Esophagus squamous epithelium (tissue), 5 donors: ENCODE measurements at regions not wholly inside any gene's neighbourhood (a gene's known extent, or its start where the extent isn't known, plus 50 kb on each side); places are given as distances from the start of the nearest gene placed in this dataset.

Source experiments
- DNase-seq: peaks from one replicate; lab custom pipeline; 2025; lab: John Stamatoyannopoulos, UW
- H3K27ac ChIP-seq, 4 donors: fragments of 200-600 bp; sonication (generic); one replicate each; pipeline ENCODE4 v1.5.1; 2016 to 2019; ENCODE audit warnings: mild to moderate bottlenecking in 1 of 4
- H3K27me3 ChIP-seq, 4 donors: fragments of 200-600 bp; sonication (generic); 1 replicate in 3 of 4; 2 replicates in 1 of 4; pipeline versions ENCODE4 v1.5.1 to v1.6.0; 2017 to 2021; ENCODE audit warnings: antibody characterized with exemption in 1 of 4
- H3K36me3 ChIP-seq, 3 donors: fragments of 200-600 bp; sonication (generic); one replicate each; pipeline ENCODE4 v1.5.1; 2016 to 2019
- H3K4me1 ChIP-seq, 3 donors: fragments of 200-600 bp; sonication (generic); one replicate each; pipeline ENCODE4 v1.5.1; 2017 to 2019
- H3K4me3 ChIP-seq, 4 donors: fragments of 200-600 bp; sonication (generic); 1 replicate in 3 of 4; 2 replicates in 1 of 4; pipeline ENCODE4 v1.5.1; 2016 to 2019; ENCODE audit warnings: mild to moderate bottlenecking in 2 of 4, moderate library complexity in 1 of 4
- H3K9me3 ChIP-seq, 3 donors: fragments of 200-600 bp; sonication (generic); one replicate each; pipeline ENCODE4 v1.5.1; 2016 to 2019
- CTCF ChIP-seq, 6 experiments: fragments of 450-650 bp in 4 of 6; fragments of 200-600 bp in 2 of 6; sonication (generic) in 2 of 6; IDR thresholded peaks; one replicate each; pipeline ENCODE4 v1.5.1; 2016 to 2019; ENCODE audit warnings: antibody characterized with exemption in 6 of 6, mild to moderate bottlenecking in 4 of 6, moderate library complexity in 4 of 6
- POLR2A ChIP-seq, 4 donors: fragments of 450-650 bp; IDR thresholded peaks; one replicate each; pipeline ENCODE4 v1.6.1; 2017; ENCODE audit warnings: antibody characterized with exemption in 4 of 4, mild to moderate bottlenecking in 4 of 4, moderate library complexity in 3 of 4
- WGBS, 2 donors: methylation state at CpG; one replicate each; pipeline ENCODE4 v1.1.5; 2018; 5-methylcytosine and 5-hydroxymethylcytosine counted together
- intact Hi-C: fragments of 100-400 bp; cut with DNase I; formaldehyde crosslinking; loops from one replicate; pipeline ENCODE4 v1.15.0; 2022
- donor health status: DM: yes; HTN: yes; CAD: no.

GRCh38 chr5:53366245-53366644, 114.2 kb upstream of the FST start:
- intact Hi-C loops = no loop called here
- Histone ChIP-seq H3K27ac (no peak overlapping the region), H3K4me1 (peaks cover 0 to 20% (median 0%) of the 10 kb centered on the region in 3 donors), H3K36me3 (no peaks in the 10 kb centered on the region), H3K9me3 (no peaks in the 10 kb centered on the region), H3K4me3 (no peak overlapping the region), H3K27me3 (no peaks in the 10 kb centered on the region)
- no peak for TF ChIP-seq CTCF (IDR thresholded peaks at IDR 0.05)
- TF ChIP-seq POLR2A (IDR thresholded peaks at IDR 0.05) = no peak
- WGBS, 2 donors = 65 to 76% methylated on average over 5 of the region's 5 CpGs
- no peak for DNase-seq

- no peak overlapping the region for H3K27ac ChIP-seq
- H3K4me3 ChIP-seq = no peak overlapping the region
- H3K27me3 ChIP-seq = no peaks in the 10 kb centered on the region
- H3K9me3 ChIP-seq = no peaks in the 10 kb centered on the region
- WGBS, 2 donors = 78 to 86% methylated on average over 1 of the region's 1 CpG
- intact Hi-C loops = no loop called here
- peaks cover 0 to 10% (median 0%) of the 10 kb centered on the region in 3 donors for H3K4me1 ChIP-seq
- no peak for DNase-seq
- TF ChIP-seq CTCF (IDR thresholded peaks at IDR 0.05) (no peak), POLR2A (IDR thresholded peaks at IDR 0.05) (no peak)
- no peaks in the 10 kb centered on the region for H3K36me3 ChIP-seq
Measured at GRCh38 chr5:53367727-53368126, 112.7 kb upstream of the FST start.

- DNase-seq = no peak
- no peak overlapping the region for H3K4me3 ChIP-seq
- no peak for TF ChIP-seq POLR2A (IDR thresholded peaks at IDR 0.05)
- TF ChIP-seq CTCF (IDR thresholded peaks at IDR 0.05) = no peak
- H3K27me3 ChIP-seq = no peaks in the 10 kb centered on the region
- peaks cover 0 to 8% (median 0%) of the 10 kb centered on the region in 3 donors for H3K4me1 ChIP-seq
- intact Hi-C loops = no loop called here
- H3K36me3 ChIP-seq = no peaks in the 10 kb centered on the region
- H3K9me3 ChIP-seq = no peaks in the 10 kb centered on the region
- WGBS, 2 donors = 0 to 20% methylated on average over 1 of the region's 1 CpG
- H3K27ac ChIP-seq = no peak overlapping the region
Measured at GRCh38 chr5:53368516-53368915, 111.9 kb upstream of the FST start.

GRCh38 chr5:53368966-53369605, 111.3 kb upstream of the FST start:
- Histone ChIP-seq H3K36me3 (no peaks in the 10 kb centered on the region), H3K9me3 (no peaks in the 10 kb centered on the region), H3K27ac (no peak overlapping the region), H3K4me3 (no peak overlapping the region), H3K4me1 (peaks cover 0 to 8% (median 0%) of the 10 kb centered on the region in 3 donors), H3K27me3 (no peaks in the 10 kb centered on the region)
- intact Hi-C loops = no loop called here
- TF ChIP-seq CTCF (IDR thresholded peaks at IDR 0.05) = no peak
- no peak for TF ChIP-seq POLR2A (IDR thresholded peaks at IDR 0.05)
- WGBS, 2 donors = 80 to 81% methylated on average over 2 of the region's 2 CpGs
- DNase-seq = no peak

GRCh38 chr5:53369681-53370080, 110.7 kb upstream of the FST start:
- Histone ChIP-seq H3K27ac (no peak overlapping the region), H3K4me3 (no peak overlapping the region), H3K36me3 (no peaks in the 10 kb centered on the region), H3K9me3 (no peaks in the 10 kb centered on the region), H3K4me1 (peaks cover 0 to 8% (median 0%) of the 10 kb centered on the region in 3 donors), H3K27me3 (no peaks in the 10 kb centered on the region)
- no peak for DNase-seq
- WGBS, 2 donors = 71 to 75% methylated on average over 3 of the region's 3 CpGs
- intact Hi-C loops = no loop called here
- TF ChIP-seq CTCF (IDR thresholded peaks at IDR 0.05) (no peak), POLR2A (IDR thresholded peaks at IDR 0.05) (no peak)
